Fibroblast of lung (primary cell): ENCODE measurements at regions not wholly inside any gene's neighbourhood (a gene's known extent, or its start where the extent isn't known, plus 50 kb on each side); places are given as distances from the start of the nearest gene placed in this dataset.

ENCODE experiments used
- CTCF ChIP-seq, 2 donors: IDR thresholded peaks in 1 of 2; conservative IDR thresholded peaks in 1 of 2; 1 replicate in 1 of 2; 2 replicates in 1 of 2; pipeline ENCODE4 v1.5.1; 2011 to 2012; ENCODE audit warnings: low read length in 2 of 2, control low read depth in 1 of 2, inconsistent platforms in 1 of 2, low read depth in 1 of 2, mild to moderate bottlenecking in 1 of 2
- EZH2 ChIP-seq: IDR thresholded peaks from 2 replicates; pipeline ENCODE4 v1.5.1; 2012; ENCODE audit warnings: low read length, control low read depth, mild to moderate bottlenecking; ENCODE audit errors: missing control alignments

DNA sequence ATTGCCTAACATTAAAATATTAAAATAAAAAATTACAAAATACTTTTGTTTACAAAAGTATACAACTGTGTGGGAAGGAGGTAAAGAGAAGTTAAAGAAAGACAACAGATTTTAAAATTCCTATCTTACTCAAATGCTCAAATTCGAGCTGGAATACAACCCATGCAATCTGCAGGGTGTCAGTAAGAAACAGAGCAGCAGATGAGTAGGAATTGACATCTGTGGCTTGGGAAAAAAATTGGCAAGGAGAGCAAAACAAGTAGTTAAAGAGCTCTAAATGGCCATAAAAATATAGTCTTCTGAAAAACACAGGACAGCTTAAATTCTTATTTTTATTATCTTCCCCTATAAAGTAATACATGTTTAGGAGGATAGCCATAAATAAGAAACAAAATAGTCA lies 1609.0 kb upstream of the AGA start:
- TF ChIP-seq CTCF (conservative IDR thresholded peaks at IDR 0.05 in 1 of 2, IDR thresholded peaks at IDR 0.05 in 1 of 2; ENCODE audit: low read depth in 1 of 2, low read length in 2 of 2): no peak
- no peak for TF ChIP-seq EZH2
